ENCODE measurements at regions not wholly inside any gene's neighbourhood (a gene's known extent, or its start where the extent isn't known, plus 50 kb on each side); places are given as distances from the start of the nearest gene placed in this dataset.
"Not testable (repeated sequence)": the region's sequence is repeated elsewhere in the genome, so short reads cannot be mapped to it uniquely, and the experiment has no call there.

- POLR2A ChIA-PET; H3K9me3 ChIP-seq (ENCODE audit: control extremely low read depth in 1 of 5, control insufficient read depth in 4 of 5, insufficient read depth in 2 of 5, low read depth in 1 of 5, low read length in 4 of 5); H3K27me3 ChIP-seq (replicated peaks in 2 of 5; ENCODE audit: control insufficient read depth in 4 of 5, insufficient read depth in 5 of 5, low read length in 4 of 5); H3K4me3 ChIP-seq (ENCODE audit: control insufficient read depth in 1 of 7, extremely low read depth in 1 of 7, insufficient read depth in 4 of 7, low read depth in 2 of 7, low read length in 6 of 7); CTCF ChIA-PET; H3K27ac ChIP-seq (ENCODE audit: insufficient read depth in 1 of 2, low read depth in 1 of 2, low read length in 2 of 2, poor library complexity in 1 of 2, severe bottlenecking in 2 of 2); H3K36me3 ChIP-seq (ENCODE audit: control insufficient read depth in 4 of 4, insufficient read depth in 4 of 4, low read length in 3 of 4): not testable (repeated sequence)
- peak in 1 of 3 donors; percentile 41 for DNase-seq
- H3K4me1 ChIP-seq (ENCODE audit: control extremely low read depth in 1 of 4, control insufficient read depth in 4 of 4, insufficient read depth in 4 of 4, low read length in 3 of 4) = peaks cover 0 to 11% (median 0%) of the 10 kb centered on the region in 4 experiments
- no CpG with 5 or more reads among the region's 1 CpG for WGBS (ENCODE audit: insufficient coverage)
Observed at GRCh38 chr5:124609685-124610084, 136.8 kb downstream of the ZNF608 start.

GRCh38 chr5:124606543-124606942, 139.9 kb downstream of the ZNF608 start:
- H3K27ac ChIP-seq (ENCODE audit: insufficient read depth in 1 of 2, low read depth in 1 of 2, low read length in 2 of 2, poor library complexity in 1 of 2, severe bottlenecking in 2 of 2) = no peak overlapping the region
- no peaks in the 10 kb centered on the region for H3K27me3 ChIP-seq (replicated peaks in 2 of 5; ENCODE audit: control insufficient read depth in 4 of 5, insufficient read depth in 5 of 5, low read length in 4 of 5)
- POLR2A ChIA-PET = no interaction called here
- CTCF ChIA-PET = no interaction called here
- DNase-seq = no peak
- H3K36me3 ChIP-seq (ENCODE audit: control insufficient read depth in 4 of 4, insufficient read depth in 4 of 4, low read length in 3 of 4) = no peaks in the 10 kb centered on the region
- H3K4me3 ChIP-seq (ENCODE audit: control insufficient read depth in 1 of 7, extremely low read depth in 1 of 7, insufficient read depth in 4 of 7, low read depth in 2 of 7, low read length in 6 of 7) = no peak overlapping the region
- peaks cover 0 to 14% (median 6%) of the 10 kb centered on the region in 4 experiments for H3K4me1 ChIP-seq (ENCODE audit: control extremely low read depth in 1 of 4, control insufficient read depth in 4 of 4, insufficient read depth in 4 of 4, low read length in 3 of 4)
- no peaks in the 10 kb centered on the region for H3K9me3 ChIP-seq (ENCODE audit: control extremely low read depth in 1 of 5, control insufficient read depth in 4 of 5, insufficient read depth in 2 of 5, low read depth in 1 of 5, low read length in 4 of 5)
- no CpG with 5 or more reads among the region's 2 CpGs for WGBS (ENCODE audit: insufficient coverage)

- no CpG with 5 or more reads among the region's 2 CpGs for whole genome bisulfite sequencing (ENCODE audit: insufficient coverage)
- Histone ChIP-seq H3K27me3 (replicated peaks in 2 of 5; ENCODE audit: control insufficient read depth in 4 of 5, insufficient read depth in 5 of 5, low read length in 4 of 5) (no peaks in the 10 kb centered on the region), H3K36me3 (ENCODE audit: control insufficient read depth in 4 of 4, insufficient read depth in 4 of 4, low read length in 3 of 4) (no peaks in the 10 kb centered on the region), H3K27ac (ENCODE audit: insufficient read depth in 1 of 2, low read depth in 1 of 2, low read length in 2 of 2, poor library complexity in 1 of 2, severe bottlenecking in 2 of 2) (no peak overlapping the region), H3K4me3 (ENCODE audit: control insufficient read depth in 1 of 7, extremely low read depth in 1 of 7, insufficient read depth in 4 of 7, low read depth in 2 of 7, low read length in 6 of 7) (no peak overlapping the region), H3K4me1 (ENCODE audit: control extremely low read depth in 1 of 4, control insufficient read depth in 4 of 4, insufficient read depth in 4 of 4, low read length in 3 of 4) (peaks cover 0 to 14% (median 6%) of the 10 kb centered on the region in 4 experiments), H3K9me3 (ENCODE audit: control extremely low read depth in 1 of 5, control insufficient read depth in 4 of 5, insufficient read depth in 2 of 5, low read depth in 1 of 5, low read length in 4 of 5) (no peaks in the 10 kb centered on the region)
- ChIA-PET POLR2A (no interaction called here), CTCF (no interaction called here)
- no peak for DNase-seq
Observed at GRCh38 chr5:124606093-124606492, 140.3 kb downstream of the ZNF608 start.

GRCh38 chr5:124605541-124605940, 140.9 kb downstream of the ZNF608 start:
- WGBS (ENCODE audit: insufficient coverage) = 100% methylated on average over 4 of the region's 4 CpGs
- Histone ChIP-seq H3K27me3 (replicated peaks in 2 of 5; ENCODE audit: control insufficient read depth in 4 of 5, insufficient read depth in 5 of 5, low read length in 4 of 5) (no peaks in the 10 kb centered on the region), H3K27ac (ENCODE audit: insufficient read depth in 1 of 2, low read depth in 1 of 2, low read length in 2 of 2, poor library complexity in 1 of 2, severe bottlenecking in 2 of 2) (no peak overlapping the region), H3K9me3 (ENCODE audit: control extremely low read depth in 1 of 5, control insufficient read depth in 4 of 5, insufficient read depth in 2 of 5, low read depth in 1 of 5, low read length in 4 of 5) (no peaks in the 10 kb centered on the region), H3K4me1 (ENCODE audit: control extremely low read depth in 1 of 4, control insufficient read depth in 4 of 4, insufficient read depth in 4 of 4, low read length in 3 of 4) (peaks cover 0 to 14% (median 6%) of the 10 kb centered on the region in 4 experiments), H3K4me3 (ENCODE audit: control insufficient read depth in 1 of 7, extremely low read depth in 1 of 7, insufficient read depth in 4 of 7, low read depth in 2 of 7, low read length in 6 of 7) (no peak overlapping the region), H3K36me3 (ENCODE audit: control insufficient read depth in 4 of 4, insufficient read depth in 4 of 4, low read length in 3 of 4) (no peaks in the 10 kb centered on the region)
- POLR2A ChIA-PET = no interaction called here
- no peak for DNase-seq
- CTCF ChIA-PET = no interaction called here

GRCh38 chr5:124604419-124604818, 142.0 kb downstream of the ZNF608 start:
- Histone ChIP-seq H3K4me3 (ENCODE audit: control insufficient read depth in 1 of 7, extremely low read depth in 1 of 7, insufficient read depth in 4 of 7, low read depth in 2 of 7, low read length in 6 of 7) (no peak overlapping the region), H3K27ac (ENCODE audit: insufficient read depth in 1 of 2, low read depth in 1 of 2, low read length in 2 of 2, poor library complexity in 1 of 2, severe bottlenecking in 2 of 2) (no peak overlapping the region), H3K27me3 (replicated peaks in 2 of 5; ENCODE audit: control insufficient read depth in 4 of 5, insufficient read depth in 5 of 5, low read length in 4 of 5) (no peaks in the 10 kb centered on the region), H3K4me1 (ENCODE audit: control extremely low read depth in 1 of 4, control insufficient read depth in 4 of 4, insufficient read depth in 4 of 4, low read length in 3 of 4) (peaks cover 6 to 22% (median 16%) of the 10 kb centered on the region in 4 experiments), H3K9me3 (ENCODE audit: control extremely low read depth in 1 of 5, control insufficient read depth in 4 of 5, insufficient read depth in 2 of 5, low read depth in 1 of 5, low read length in 4 of 5) (no peaks in the 10 kb centered on the region), H3K36me3 (ENCODE audit: control insufficient read depth in 4 of 4, insufficient read depth in 4 of 4, low read length in 3 of 4) (no peaks in the 10 kb centered on the region)
- POLR2A ChIA-PET = no interaction called here
- 33% methylated on average over 1 of the region's 4 CpGs for WGBS (ENCODE audit: insufficient coverage)
- CTCF ChIA-PET = no interaction called here
- DNase-seq = peak in 1 of 3 donors; percentile 20

- Histone ChIP-seq H3K27me3 (replicated peaks in 2 of 5; ENCODE audit: control insufficient read depth in 4 of 5, insufficient read depth in 5 of 5, low read length in 4 of 5) (no peaks in the 10 kb centered on the region), H3K27ac (ENCODE audit: insufficient read depth in 1 of 2, low read depth in 1 of 2, low read length in 2 of 2, poor library complexity in 1 of 2, severe bottlenecking in 2 of 2) (no peak overlapping the region), H3K9me3 (ENCODE audit: control extremely low read depth in 1 of 5, control insufficient read depth in 4 of 5, insufficient read depth in 2 of 5, low read depth in 1 of 5, low read length in 4 of 5) (no peaks in the 10 kb centered on the region), H3K4me3 (ENCODE audit: control insufficient read depth in 1 of 7, extremely low read depth in 1 of 7, insufficient read depth in 4 of 7, low read depth in 2 of 7, low read length in 6 of 7) (no peak overlapping the region), H3K36me3 (ENCODE audit: control insufficient read depth in 4 of 4, insufficient read depth in 4 of 4, low read length in 3 of 4) (no peaks in the 10 kb centered on the region), H3K4me1 (ENCODE audit: control extremely low read depth in 1 of 4, control insufficient read depth in 4 of 4, insufficient read depth in 4 of 4, low read length in 3 of 4) (peaks cover 8 to 29% (median 24%) of the 10 kb centered on the region in 4 experiments)
- ChIA-PET POLR2A (no interaction called here), CTCF (interaction anchor here (0.6 kb wide), 1 partner anchor 74 kb away, joined by 4 read pairs; no protein-coding TSS in a partner anchor)
- DNase-seq = peak in 1 of 3 donors; percentile 33
- no CpG with 5 or more reads among the region's 1 CpG for WGBS (ENCODE audit: insufficient coverage)
Observed at GRCh38 chr5:124602925-124603650, 143.4 kb downstream of the ZNF608 start.

GRCh38 chr5:124599028-124599973, 147.1 kb downstream of the ZNF608 start:
- CTCF ChIA-PET = interaction anchor here (1.0 to 1.2 kb wide), 2 partner anchors 11 to 15 kb away, joined by 3 to 6 read pairs; no protein-coding TSS in a partner anchor
- Histone ChIP-seq H3K9me3 (ENCODE audit: control extremely low read depth in 1 of 5, control insufficient read depth in 4 of 5, insufficient read depth in 2 of 5, low read depth in 1 of 5, low read length in 4 of 5) (no peaks in the 10 kb centered on the region), H3K27me3 (replicated peaks in 2 of 5; ENCODE audit: control insufficient read depth in 4 of 5, insufficient read depth in 5 of 5, low read length in 4 of 5) (no peaks in the 10 kb centered on the region), H3K27ac (ENCODE audit: insufficient read depth in 1 of 2, low read depth in 1 of 2, low read length in 2 of 2, poor library complexity in 1 of 2, severe bottlenecking in 2 of 2) (no peak overlapping the region), H3K4me1 (ENCODE audit: control extremely low read depth in 1 of 4, control insufficient read depth in 4 of 4, insufficient read depth in 4 of 4, low read length in 3 of 4) (peaks cover 8 to 34% (median 27%) of the 10 kb centered on the region in 4 experiments), H3K4me3 (ENCODE audit: control insufficient read depth in 1 of 7, extremely low read depth in 1 of 7, insufficient read depth in 4 of 7, low read depth in 2 of 7, low read length in 6 of 7) (no peak overlapping the region), H3K36me3 (ENCODE audit: control insufficient read depth in 4 of 4, insufficient read depth in 4 of 4, low read length in 3 of 4) (no peaks in the 10 kb centered on the region)
- WGBS (ENCODE audit: insufficient coverage) = 31% methylated on average over 6 of the region's 10 CpGs
- peak; percentile 25 to 87 (median 78) for DNase-seq
- POLR2A ChIA-PET = no interaction called here

Measured in common myeloid progenitor, CD34-positive (primary cell).